RWPE1 (cell line): ENCODE measurements at regions not wholly inside any gene's neighbourhood (a gene's known extent, or its start where the extent isn't known, plus 50 kb on each side); places are given as distances from the start of the nearest gene placed in this dataset.

ENCODE experiments used
- CTCF ChIA-PET: fragments of 350-600 bp; sonication (Branson Sonifier 250); formaldehyde crosslinking; extraction: SDS; loops from one replicate; lab custom pipeline; 2021; lab: Yijun Ruan, JAX
- POLR2A ChIA-PET: fragments of 400-600 bp; formaldehyde crosslinking; extraction: SDS; loops from one replicate; lab custom pipeline; 2020; ENCODE audit warnings: antibody characterized with exemption; ENCODE audit not compliant: low non-redundant PET; lab: Yijun Ruan, JAX
- DNase-seq: peaks from one replicate; pipeline ENCODE4 v3.0.0; 2012; ENCODE audit warnings: low spot score
- H3K27ac ChIP-seq: fragments of 450-650 bp; 2 replicates; pipeline ENCODE4 v1.5.1; 2017
- TF ChIP-seq, protein P1 (sequence below): fragments of 450-650 bp; conservative IDR thresholded peaks from 2 replicates; pipeline ENCODE4 v1.5.1; 2017; ENCODE audit warnings: low read depth, mild to moderate bottlenecking

DNA sequence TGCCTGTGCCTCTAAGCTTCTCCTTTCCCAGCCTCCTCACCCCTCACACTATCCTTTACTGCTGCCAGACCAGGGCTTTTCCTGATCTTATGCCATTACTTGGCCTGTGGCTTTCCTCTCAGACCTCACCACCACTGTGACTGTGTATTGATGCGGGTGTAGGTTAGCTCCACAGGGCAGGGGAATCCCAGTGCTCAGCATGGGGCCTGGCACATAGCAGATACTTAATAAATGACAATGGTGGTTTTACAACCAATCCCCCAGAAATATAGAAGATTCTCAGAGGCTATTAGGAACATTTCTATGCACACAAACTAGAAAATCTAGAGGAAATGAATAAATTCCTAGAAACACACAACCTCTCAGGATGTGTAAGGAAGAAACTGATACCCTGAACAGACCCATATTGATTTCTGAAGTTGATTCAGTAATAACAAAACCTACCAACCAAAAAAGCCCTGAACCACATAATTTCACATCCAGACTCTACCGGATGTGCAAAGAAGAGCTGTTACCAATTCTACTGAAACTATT is 129.6 kb upstream of the QRFPR start:
- ChIA-PET CTCF (no interaction called here), POLR2A (no interaction called here)
- no peak for DNase-seq
- TF ChIP-seq, protein P1, sequence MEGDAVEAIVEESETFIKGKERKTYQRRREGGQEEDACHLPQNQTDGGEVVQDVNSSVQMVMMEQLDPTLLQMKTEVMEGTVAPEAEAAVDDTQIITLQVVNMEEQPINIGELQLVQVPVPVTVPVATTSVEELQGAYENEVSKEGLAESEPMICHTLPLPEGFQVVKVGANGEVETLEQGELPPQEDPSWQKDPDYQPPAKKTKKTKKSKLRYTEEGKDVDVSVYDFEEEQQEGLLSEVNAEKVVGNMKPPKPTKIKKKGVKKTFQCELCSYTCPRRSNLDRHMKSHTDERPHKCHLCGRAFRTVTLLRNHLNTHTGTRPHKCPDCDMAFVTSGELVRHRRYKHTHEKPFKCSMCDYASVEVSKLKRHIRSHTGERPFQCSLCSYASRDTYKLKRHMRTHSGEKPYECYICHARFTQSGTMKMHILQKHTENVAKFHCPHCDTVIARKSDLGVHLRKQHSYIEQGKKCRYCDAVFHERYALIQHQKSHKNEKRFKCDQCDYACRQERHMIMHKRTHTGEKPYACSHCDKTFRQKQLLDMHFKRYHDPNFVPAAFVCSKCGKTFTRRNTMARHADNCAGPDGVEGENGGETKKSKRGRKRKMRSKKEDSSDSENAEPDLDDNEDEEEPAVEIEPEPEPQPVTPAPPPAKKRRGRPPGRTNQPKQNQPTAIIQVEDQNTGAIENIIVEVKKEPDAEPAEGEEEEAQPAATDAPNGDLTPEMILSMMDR = no peak
- no peak overlapping the region for H3K27ac ChIP-seq

DNA sequence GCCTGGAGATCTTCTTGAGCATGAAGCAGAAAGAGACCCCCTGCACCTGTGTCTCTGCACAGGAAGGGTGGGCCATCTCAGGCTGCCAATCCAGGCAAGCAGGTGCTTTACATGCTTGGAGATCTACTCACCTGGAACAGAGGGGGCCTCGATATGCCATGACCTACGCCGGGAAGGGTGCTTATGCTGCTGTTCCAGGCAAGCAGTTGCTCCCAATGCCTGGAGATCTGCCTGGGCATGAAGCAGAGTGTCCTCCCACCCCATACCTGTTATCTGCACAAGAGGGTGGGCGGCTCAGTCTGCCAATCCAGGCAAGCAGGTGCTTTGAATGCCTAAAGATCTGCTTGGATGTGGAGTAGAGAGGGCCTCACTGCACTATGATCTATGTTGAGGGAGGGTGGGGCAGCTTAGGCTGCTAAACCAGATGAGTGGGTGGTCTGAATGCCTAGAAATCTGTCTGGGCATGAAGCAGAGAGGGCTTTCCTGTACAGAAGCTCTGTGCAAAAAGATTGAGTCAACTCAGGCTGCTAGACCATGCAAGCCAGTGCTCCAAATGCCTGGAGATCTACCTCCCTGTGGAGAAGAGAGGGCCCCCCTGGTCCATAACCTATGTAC is 104.5 kb upstream of the QRFPR start:
- TF ChIP-seq, protein P1 = no peak
- DNase-seq = no peak
- H3K27ac ChIP-seq = no peak overlapping the region
- CTCF ChIA-PET = interaction anchor here (0.5 to 1.2 kb wide), 5 partner anchors 11 to 137 kb away, joined by 3 to 4 read pairs (median 3); no protein-coding TSS in a partner anchor
- POLR2A ChIA-PET = no interaction called here

DNA sequence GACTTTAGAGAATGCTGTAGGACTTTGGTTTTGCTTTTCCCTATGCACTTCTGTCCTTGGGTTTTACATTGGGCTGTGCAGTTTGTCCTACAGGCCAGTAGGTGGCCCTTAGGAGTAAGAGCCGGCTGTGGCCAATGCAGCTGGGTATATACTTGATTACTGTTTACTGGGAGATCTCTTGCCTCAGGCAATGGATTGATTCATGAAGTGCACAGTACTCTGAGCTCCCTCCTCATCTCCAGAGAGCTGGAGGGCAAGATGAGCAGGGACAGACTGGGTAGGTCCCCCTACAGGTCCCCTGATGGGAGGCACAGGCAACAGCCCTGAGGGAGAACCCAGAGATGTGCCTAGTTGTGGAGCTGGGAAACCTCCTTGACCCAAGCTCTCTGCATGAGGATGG is 103.8 kb upstream of the QRFPR start:
- no peak overlapping the region for H3K27ac ChIP-seq
- DNase-seq = peak; percentile 3
- CTCF ChIA-PET = interaction anchor here (0.5 to 1.0 kb wide), 5 partner anchors 10 to 138 kb away, joined by 3 to 5 read pairs (median 3); no protein-coding TSS in a partner anchor
- POLR2A ChIA-PET = no interaction called here
- TF ChIP-seq, protein P1 = peak; percentile 55

DNA sequence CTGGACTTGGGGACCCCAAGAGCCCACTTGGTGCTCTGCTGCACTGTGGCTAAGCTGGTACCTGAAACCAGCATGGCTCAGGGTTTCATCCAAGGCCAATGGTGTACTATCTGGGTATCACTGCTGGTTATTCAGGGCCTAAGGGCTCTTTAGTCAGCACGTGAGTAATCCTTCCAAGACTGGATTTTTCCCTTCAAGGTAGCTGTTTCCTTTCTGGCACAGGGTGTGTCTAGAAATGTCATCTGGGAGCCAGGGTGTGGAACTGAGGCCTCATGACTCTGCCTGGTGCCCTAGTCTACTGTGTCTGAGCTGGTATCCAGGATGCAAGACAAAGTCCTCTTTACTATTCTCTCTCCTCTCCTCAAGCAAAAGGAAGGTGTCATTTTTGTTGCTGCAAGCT is 99.0 kb upstream of the QRFPR start:
- ChIA-PET CTCF (no interaction called here), POLR2A (interaction anchor here (0.5 kb wide), 1 partner anchor 702 kb away, joined by 3 read pairs; no protein-coding TSS in a partner anchor)
- peak; percentile 55 for DNase-seq
- peak overlapping the region; percentile 45 for H3K27ac ChIP-seq
- TF ChIP-seq, protein P1 = no peak

DNA sequence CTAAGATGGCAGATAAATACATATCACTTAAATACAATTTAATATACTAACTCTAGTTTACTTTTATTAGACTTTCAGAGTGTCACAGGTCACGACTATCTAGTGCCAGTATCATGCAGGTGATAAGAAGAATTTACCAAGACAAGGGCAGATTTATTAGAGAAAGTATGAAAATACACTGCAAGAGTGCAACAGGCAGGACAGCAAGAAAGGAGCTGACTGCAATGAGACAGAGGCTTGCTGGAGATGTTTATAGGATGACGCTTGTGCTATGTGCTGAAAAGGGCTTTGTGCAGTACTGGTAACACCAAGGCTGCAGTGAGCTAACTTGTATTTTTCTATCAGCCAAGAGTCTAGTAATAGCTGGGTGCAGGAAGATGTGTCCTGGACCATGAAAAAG is 96.7 kb upstream of the QRFPR start:
- ChIA-PET CTCF (no interaction called here), POLR2A (no interaction called here)
- DNase-seq = no peak
- H3K27ac ChIP-seq = no peak overlapping the region
- TF ChIP-seq, protein P1 = no peak

DNA sequence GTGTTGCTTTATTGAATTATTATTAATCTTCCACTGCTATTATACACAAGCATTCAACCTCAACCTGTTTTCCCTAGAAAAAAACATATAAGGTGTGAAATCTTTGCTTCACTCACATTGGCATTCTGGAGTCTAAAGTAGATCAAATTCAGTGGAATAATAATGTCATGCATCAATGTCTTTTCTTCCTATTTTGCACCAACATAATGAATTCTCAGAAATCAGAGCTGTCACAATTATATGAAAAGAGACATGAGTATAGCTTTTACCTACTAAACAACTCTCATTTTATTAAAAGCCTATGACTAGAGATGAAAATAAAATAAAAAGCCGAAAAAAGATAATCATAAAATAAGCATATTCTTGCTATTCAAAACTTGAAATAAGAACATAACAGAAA is 96.3 kb upstream of the QRFPR start:
- DNase-seq = no peak
- no peak overlapping the region for H3K27ac ChIP-seq
- ChIA-PET CTCF (interaction anchor here (0.7 kb wide), 1 partner anchor 234 kb away, joined by 3 read pairs; no protein-coding TSS in a partner anchor), POLR2A (no interaction called here)
- TF ChIP-seq, protein P1 = no peak
